ENCODE measurements at regions not wholly inside any gene's neighbourhood (a gene's known extent, or its start where the extent isn't known, plus 50 kb on each side); places are given as distances from the start of the nearest gene placed in this dataset. TPM values are rescaled to one million over a fixed set of nuclear protein-coding genes. Genes with fewer than 3 reads are reported as not detected.

Small RNA genes lying in the stretch of these regions (small RNA-seq; reads per million reads assigned to genes)
- not detected for gene MIR1233-2 (ENCODE audit: low replicate concordance)
